ENCODE measurements at regions not wholly inside any gene's neighbourhood (a gene's known extent, or its start where the extent isn't known, plus 50 kb on each side); places are given as distances from the start of the nearest gene placed in this dataset.
"Not testable (repeated sequence)": the region's sequence is repeated elsewhere in the genome, so short reads cannot be mapped to it uniquely, and the experiment has no call there.

DNA sequence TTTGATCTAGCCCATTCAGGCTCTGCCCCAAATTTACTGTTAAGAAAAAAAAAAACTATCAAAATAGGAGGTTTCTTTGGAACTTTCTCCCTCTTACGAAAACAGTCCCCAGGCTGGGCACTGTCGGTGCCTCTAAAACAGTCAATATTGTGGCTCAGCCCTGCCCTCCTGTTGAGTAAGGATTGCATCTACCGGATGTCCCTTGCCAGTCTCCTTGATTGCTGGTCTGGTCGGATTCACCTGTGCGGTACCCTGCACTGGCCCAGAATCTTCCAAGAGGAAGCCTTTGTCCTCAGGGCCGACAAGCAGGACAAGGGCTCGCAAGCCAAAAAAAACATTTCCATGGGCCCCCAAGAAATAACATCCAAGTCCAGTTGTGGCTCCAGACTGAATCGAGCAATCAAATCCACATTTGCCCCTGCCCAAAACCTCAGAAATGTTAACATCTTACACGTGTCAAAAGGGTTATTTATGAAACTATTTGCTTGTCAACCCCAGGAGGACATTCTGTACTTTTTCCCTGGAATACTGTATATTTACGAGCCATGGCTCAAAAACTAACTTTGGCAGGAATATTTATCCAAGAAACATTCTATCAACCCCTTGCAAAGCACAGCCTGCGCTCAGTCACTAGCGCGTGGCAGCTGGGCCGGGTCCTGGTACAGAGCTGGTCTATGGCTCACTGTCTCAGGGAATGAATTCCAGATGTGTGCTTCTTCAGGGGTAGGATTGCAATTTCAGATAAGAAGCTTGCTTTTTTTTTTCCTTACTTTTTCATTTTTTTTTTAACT is 129.2 kb upstream of the ADRA1B start:
- no peak for DNase-seq (ENCODE audit: low read depth)

- DNase-seq (ENCODE audit: low read depth), result no peak
Observed at GRCh38 chr5:159787837-159788236, 128.4 kb upstream of the ADRA1B start.

- no peak for DNase-seq (ENCODE audit: low read depth)
Observed at GRCh38 chr5:159788835-159789331, 127.4 kb upstream of the ADRA1B start.

DNA sequence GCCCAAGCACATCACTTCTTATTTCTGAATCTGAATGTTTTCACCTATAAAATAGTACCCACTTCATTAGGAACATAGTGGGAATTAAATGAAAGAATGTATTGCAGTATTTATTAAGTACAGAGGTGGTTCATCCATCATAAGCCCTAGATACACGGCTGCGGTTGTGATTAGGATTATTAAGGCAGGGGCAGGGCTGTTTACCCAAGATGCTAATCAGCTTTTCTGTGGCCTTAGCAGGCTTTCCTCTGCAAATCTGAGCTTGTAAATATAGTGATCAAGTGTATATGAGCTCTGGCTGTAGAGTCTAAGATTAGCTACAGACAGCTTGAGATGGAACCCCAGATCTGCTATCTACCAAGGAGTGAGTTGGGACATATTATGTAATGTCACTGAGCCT is 124.1 kb upstream of the ADRA1B start:
- no peak for DNase-seq (ENCODE audit: low read depth)

DNA sequence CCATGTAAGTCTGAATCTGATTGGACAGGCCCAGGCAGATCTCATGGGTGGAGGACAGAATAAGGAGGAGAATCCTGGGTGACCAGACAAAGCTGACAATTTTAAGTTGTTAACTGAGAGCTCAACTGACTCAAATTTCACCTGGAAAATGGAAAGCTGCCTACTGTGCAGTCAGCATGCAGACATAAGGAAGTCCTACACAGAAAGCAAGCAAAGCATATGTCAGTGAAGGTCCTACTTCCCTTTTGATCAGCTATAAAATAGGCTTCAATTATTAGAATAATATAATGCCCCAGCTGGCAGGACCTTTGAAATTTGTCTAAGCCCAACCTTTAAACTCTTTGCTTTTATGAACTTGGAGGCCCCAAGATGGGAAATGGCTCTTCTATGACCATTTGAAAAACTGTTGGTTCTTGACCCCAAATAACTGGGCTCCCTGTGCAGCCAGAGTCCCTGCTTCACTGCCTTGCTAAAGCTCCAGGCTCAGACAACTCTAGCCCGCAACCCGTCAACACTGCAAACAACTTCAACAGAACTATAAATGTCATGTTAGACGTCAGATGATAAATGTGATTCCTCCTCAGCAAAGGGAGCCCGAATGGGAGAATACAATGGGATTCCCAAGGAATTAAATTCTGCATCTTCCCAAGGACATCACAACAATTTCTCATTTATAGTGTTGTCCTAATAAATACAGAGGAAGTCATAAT is 118.9 kb upstream of the ADRA1B start:
- DNase-seq (ENCODE audit: low read depth), result no peak

DNA sequence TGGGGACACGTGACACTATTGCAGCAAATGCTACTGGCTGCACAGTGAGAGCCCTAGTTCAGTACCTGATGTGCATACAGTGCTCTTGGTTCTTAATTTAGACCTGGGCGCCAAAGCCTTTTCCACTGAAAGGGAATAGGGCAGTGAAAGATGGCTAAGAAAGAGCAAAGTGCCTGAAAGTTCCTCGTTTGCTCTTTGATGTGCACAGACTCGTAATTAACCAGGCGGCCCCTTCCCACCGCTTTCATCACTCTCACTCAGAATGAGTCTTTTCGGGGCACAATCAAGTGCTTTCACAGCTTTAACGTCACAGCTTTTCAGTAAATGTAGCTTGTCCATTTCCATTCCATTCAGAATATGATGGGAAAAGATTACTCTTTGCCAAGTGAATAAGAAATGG is 116.6 kb upstream of the ADRA1B start:
- no peak for DNase-seq (ENCODE audit: low read depth)

GRCh38 chr5:159800131-159800840 is 116.0 kb upstream of the ADRA1B start:
- no peak for DNase-seq (ENCODE audit: low read depth)

DNA sequence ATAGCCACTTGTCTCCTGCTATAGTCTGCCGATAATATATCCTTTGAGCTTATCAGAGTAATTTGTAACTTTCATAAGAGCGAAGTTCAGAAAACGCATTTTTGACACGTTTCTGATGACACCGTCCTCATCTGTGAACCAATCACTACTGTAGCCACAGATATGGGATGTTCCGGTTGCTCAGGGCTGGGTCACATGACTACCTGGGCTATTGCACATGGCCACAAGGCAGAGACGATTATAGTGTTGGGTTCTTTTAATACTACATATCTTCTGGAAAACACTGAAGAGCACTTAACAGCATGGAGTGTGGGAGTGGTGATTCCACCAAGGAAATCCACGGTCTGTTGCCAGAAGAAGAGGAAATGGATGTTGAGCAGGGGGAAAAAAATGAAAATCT is 115.0 kb upstream of the ADRA1B start:
- no peak for DNase-seq (ENCODE audit: low read depth)

- no peak for DNase-seq (ENCODE audit: low read depth)
Observed at GRCh38 chr5:159802661-159803060, 113.6 kb upstream of the ADRA1B start.

DNA sequence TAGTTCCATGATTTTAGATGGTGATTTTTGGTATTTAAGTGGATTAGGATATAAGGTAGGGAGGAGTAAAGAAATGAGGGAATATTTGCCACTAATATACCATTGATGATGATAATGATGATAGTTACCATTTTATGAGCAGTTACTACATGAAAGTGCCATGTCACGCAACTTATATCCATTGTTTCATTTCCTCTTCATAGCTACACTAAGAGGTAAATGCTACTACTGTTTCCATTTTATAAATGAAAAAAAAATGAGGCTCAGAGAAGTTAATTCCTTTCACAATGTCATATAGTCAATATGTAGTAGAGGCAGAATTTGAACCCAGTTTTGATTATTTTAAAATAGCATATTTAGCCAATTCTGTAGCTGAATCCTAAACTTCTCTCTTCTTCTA is 112.2 kb upstream of the ADRA1B start:
- DNase-seq (ENCODE audit: low read depth), result no peak

DNA sequence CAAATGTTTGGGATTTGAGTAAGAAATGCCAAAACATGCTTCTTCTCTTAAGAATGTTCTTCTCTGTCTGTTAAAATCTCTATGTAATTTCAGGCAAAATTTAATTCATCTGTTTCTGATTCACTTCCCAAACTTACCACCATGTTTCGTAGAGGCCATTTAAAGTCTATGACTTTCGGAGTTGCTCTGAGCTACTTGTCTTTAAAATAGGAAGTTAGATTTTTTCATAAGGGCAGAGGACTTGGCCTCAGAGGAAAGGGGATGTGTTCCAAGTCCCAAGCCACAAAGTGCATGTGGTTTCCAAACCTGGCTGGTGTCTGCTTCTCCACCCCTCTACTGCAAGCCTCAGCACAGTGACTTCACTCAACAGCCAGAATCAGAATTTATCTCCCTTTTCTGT is 111.3 kb upstream of the ADRA1B start:
- DNase-seq (ENCODE audit: low read depth), result no peak

DNA sequence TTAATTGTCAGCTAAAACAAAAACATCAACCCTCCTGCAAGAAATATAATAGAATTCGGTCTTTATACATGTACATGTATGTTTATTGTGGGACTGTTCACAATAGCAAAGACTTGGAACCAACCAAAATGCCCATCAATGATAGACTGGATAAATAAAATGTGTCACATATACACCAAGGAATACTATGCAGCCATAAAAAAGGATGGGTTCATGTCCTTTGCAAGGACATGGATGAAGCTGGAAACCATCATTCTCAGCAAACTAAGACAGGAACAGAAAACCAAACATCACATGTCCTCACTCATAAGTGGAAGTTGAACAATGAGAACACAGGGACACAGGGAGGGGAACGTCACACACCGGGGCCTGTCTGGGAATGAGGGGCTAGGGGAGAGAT is 109.1 kb upstream of the ADRA1B start:
- not testable (repeated sequence) for DNase-seq (ENCODE audit: low read depth)

GRCh38 chr5:159807586-159807985 is 108.7 kb upstream of the ADRA1B start:
- DNase-seq (ENCODE audit: low read depth), result no peak

GRCh38 chr5:159811712-159812111 is 104.6 kb upstream of the ADRA1B start:
- no peak for DNase-seq (ENCODE audit: low read depth)

DNA sequence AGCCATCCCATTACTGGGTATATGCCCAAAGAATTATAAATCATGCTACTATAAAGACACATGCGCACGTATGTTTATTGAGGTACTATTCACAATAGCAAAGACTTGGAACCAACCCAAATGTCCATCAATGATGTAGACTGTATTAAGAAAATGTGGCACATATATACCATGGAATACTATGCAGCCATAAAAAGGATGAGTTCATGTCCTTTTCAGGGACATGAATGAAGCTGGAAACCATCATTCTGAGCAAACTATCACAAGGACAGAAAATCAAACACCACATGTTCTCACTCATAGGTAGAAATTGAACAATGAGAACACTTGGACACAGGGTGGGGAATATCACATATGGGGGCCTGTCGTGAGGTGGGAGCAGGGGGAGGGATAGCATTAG is 103.5 kb upstream of the ADRA1B start:
- not testable (repeated sequence) for DNase-seq (ENCODE audit: low read depth)

DNA sequence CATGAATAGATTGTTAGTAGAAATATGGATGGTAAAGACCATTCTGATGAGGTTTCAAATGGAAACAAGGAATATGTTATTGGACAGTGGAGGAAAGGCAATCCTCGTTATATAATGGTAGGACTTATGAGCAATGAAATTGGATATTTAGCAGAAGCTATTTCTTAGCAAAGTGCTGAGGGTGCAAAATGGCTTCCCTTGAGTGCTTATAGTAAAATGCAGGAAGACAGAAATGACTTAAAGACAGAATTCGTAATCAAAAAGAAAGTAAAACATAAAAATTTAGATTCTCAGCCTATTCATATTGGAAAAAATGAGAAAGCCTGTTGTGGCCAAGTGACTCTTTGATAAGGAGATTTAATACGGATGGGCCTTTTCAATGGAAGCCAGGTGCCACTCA is 102.1 kb upstream of the ADRA1B start:
- no peak for DNase-seq (ENCODE audit: low read depth)

DNA sequence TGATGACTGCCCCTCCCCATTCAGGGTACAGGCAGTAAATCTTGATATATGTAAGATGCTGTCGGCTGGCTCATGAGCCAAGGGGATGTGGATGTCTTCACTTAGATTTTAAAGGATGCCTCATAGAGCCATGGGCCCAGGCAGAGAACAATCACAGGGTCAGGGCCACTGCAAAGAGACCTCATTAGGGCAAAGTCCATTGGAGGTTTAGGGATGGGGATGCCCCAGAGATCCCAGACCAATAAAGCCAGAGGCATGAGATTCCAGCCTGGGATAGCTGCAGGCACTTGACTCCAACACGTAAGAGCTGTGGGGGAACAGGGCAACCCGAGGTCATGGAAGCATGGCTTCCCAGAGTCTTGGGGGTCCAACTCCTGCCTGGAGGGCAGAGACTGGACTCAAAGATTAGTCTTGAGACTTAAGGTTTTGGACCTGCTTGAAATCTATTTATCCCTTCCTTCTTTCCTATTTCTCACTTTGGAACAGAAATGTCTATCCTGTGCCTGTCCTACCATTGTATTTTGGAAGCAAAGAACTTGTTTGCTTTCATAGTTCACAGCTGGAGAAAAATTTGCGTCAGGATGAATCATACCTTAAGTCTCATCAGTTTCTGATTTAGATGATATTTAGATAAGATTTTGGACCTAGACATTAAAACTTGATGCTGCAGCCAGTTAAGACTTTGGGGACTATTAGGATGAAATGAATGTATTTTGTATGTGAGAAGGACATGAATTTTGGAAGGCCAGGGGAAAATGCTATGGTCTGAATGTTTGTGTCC is 101.3 kb upstream of the ADRA1B start:
- DNase-seq (ENCODE audit: low read depth), result no peak

- DNase-seq (ENCODE audit: low read depth), result no peak
Observed at GRCh38 chr5:159817262-159818029, 98.8 kb upstream of the ADRA1B start.

GRCh38 chr5:159819591-159820411 is 96.5 kb upstream of the ADRA1B start:
- DNase-seq (ENCODE audit: low read depth), result no peak

GRCh38 chr5:159820692-159821091 is 95.6 kb upstream of the ADRA1B start:
- DNase-seq (ENCODE audit: low read depth), result no peak
